ENCODE measurements at regions not wholly inside any gene's neighbourhood (a gene's known extent, or its start where the extent isn't known, plus 50 kb on each side); places are given as distances from the start of the nearest gene placed in this dataset.
A peak's percentile ranks its signal among the peaks of the same experiment; 100 is the strongest.

DNA sequence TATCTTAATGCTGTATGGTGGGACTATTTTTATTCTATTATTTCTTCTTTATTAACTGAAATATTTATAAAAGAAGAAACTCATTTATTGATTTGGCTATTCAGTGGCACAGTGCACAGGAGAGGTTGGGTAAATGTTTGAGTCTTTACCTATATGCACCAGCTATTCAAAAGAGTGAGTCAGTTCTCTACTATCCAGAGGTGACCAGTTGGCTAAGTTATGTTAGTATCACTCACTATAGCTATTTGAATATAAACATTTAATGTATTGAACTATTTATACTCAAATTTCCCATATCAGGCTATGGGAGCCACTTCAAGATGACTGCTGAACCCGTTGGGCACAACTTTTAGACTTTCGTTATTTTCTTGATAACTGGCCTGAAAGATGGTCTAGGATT lies 106.1 kb upstream of the VEGFC start:
- DNase-seq (ENCODE audit: low read depth in 2 of 2), result no peak

DNA sequence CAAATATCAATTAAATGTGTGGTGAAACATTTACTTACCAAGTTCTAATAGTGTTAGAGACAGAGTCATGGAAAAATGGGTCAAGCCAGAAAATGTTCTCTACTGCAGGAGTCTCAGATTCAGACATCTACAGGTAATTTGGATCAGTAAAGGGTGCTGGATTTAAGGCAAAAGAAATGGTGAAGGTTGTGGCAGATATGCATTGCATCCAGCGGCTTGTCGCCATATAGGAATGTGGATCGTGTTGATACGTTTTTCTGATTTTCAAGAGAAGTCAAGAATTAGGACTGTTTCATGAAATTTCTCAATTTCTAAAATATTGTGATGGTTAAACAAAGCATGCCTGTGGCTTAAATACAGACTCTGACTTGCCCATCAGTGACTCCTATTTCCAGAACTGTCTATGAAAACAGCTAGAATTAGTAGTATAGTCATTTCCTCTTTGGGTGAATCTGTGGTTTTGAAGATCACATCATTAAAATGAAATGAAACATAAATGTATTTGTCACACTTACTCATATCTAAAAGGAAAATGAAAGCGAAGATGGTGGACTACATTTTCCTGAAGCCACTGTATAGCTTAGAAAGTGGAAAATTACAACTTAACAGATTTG lies 110.1 kb upstream of the VEGFC start:
- peak; percentile 55 to 87 for DNase-seq (ENCODE audit: low read depth in 2 of 2)

DNA sequence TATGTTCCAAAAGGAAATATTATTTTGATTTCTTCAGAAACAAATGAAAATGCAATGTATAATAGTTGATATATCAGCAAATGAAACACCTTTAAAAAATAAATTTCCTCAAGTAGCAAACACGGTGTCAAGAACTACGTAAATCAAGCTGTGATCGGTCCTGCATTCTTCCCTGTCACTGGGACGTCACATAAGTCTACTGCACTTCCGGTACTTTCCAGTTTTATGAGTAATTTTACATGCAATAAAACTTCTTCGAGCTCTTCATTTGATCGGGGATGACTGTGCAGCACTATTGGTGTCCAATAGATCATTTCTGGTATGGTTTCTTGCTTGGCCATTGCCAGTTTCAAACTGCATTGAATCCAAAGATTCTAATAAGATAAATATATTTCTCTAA lies 114.0 kb upstream of the VEGFC start:
- no peak for DNase-seq (ENCODE audit: low read depth in 2 of 2)

DNA sequence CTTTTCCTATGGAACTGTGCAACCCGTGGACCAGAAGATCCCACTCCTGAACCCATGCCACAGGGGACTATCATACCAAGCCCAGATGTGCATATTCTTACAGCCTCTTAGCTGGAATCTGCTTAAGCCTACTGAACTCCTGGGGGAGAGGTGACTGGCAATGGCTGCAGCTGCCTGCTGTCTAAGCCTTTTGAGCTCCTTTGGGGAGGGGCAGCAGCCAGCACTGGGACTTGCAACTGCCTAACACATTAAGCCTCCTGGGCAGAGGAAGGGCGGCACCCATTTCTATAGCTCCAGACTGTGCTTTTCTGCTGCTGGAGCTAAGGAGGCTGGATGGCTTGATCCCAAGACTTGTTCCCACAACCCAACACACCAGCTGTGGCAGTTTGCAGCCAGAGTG lies 117.9 kb upstream of the VEGFC start:
- DNase-seq (ENCODE audit: low read depth in 2 of 2), result no peak

DNA sequence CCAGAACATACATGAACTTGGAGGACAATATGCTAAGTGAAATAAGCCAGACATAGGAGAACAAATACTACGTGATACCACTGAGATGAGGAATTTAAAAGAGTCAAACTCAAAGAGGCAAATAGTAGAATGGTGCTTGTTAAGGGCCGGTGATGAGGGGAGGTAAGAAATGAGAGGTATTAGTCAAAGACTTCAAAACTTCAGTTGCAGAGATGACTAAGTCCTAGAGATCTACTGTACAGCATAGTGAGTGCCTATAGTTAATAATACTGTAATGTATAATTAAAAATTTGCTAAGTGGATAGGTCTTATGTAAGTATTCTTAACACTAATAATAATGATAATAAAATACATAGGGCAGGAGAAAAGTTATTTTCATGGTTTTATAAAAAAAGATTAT lies 126.9 kb upstream of the VEGFC start:
- no peak for DNase-seq (ENCODE audit: low read depth in 2 of 2)

DNA sequence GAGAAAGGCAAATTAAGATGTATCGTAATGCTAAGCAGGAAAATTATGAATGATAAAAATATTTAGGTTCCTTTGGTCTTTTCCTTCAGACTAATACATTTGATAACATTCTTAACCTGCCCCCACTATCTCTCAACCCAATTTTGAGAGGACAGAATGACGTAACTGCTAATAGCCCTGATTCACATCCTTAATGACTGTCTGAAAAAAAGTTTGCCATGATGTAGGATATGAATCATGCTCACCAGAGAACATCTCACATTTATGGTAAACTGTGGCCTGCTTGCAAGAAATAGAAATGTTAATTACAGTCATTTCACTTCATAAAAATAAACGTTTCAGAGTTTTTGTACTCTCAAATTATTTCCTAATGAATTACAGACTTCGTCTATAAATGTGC lies 128.0 kb upstream of the VEGFC start:
- peak; percentile 82 to 93 for DNase-seq (ENCODE audit: low read depth in 2 of 2)

DNA sequence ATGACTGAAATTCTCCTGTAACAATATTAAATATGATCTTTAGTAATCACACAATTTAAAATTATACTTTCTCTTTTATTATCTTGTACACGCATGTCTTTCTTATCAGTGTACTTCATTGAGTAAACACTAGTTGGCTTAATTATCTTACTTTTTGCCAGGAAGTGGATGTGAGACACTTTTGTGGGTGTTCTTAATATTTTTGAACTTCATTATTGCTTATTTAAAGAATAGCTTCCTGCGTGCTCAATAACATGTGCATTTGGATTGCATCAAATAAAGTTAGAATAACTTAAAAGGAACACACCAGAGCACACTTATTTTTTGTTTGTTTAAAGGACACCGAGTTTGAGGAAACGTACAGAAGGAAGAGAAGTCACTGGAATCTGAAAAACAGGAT lies 128.5 kb upstream of the VEGFC start:
- peak in 1 of 2 donors; percentile 35 for DNase-seq (ENCODE audit: low read depth in 2 of 2)

DNA sequence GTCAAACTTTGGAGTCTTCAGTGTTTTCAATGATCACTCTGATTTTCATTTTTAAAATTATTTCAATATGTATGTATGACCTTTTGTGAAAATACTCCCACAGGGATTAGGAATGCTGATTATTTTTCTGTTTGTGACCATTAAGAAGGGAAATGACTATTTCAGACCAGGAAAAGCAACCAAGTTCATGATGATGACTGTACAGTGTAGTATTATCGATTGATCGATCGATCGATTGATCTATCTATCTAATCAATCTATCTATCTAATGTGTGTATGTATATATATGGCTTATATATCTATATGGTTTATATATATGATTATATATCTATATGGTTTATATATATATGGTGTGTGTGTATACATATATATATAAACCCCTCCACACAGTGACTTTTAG lies 131.5 kb upstream of the VEGFC start:
- DNase-seq (ENCODE audit: low read depth in 2 of 2), result no peak

DNA sequence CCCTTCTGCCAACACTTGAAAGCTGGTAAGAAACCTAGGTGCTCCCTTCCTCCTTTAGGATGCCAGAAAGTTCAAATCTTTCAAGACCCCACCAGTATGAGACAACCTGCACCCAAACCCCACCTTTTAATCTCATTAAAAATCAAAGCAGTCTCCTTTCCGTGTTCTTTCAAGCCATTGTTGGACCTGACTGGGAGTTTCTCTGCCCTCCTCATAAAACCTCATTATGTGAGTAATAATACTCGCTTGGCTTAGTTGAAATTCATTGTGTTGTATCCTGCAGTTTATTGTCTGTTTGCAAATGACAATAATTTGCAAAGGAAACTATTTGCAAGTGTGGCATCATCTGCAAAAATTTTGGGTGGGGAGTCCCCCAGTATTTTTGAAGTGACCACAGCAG lies 133.2 kb upstream of the VEGFC start:
- DNase-seq (ENCODE audit: low read depth in 2 of 2), result no peak

DNA sequence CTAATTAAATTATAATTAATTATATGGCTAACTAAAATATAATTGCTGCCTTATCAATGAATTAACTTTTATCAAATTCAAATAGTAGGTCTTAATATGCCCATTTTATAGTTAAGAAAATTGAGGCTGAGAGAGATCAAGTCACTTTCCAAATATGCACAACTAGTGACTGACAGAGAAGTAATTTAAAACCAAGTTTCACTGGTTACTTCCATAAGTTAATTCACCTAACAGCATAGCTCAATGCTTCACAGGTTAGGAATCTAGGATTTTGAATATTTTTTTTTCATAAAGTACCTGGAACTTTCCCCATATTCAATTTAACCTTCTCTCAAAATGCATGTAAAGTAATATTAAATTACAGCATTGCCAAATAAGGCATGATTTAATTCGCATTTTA lies 134.4 kb upstream of the VEGFC start:
- no peak for DNase-seq (ENCODE audit: low read depth in 2 of 2)

DNA sequence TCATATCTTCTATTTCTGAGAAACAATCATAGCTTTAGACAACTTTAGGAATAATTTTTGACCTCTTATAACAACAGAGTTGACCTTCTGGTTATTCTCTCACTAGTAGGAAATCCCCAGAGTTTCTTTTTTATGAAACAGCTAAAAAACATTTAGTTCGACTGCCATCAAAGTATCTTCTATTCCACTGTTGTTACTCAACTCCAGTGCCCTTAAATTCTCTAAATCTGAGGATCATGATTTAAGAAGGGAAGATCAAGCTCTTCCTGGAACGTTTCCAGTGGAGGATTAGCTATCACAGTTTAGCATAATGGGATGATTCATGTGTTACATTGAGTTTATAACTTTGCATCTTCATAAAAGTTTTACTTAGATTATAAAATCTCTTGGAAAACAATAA lies 134.9 kb upstream of the VEGFC start:
- peak in 1 of 2 donors; percentile 77 for DNase-seq (ENCODE audit: low read depth in 2 of 2)

DNA sequence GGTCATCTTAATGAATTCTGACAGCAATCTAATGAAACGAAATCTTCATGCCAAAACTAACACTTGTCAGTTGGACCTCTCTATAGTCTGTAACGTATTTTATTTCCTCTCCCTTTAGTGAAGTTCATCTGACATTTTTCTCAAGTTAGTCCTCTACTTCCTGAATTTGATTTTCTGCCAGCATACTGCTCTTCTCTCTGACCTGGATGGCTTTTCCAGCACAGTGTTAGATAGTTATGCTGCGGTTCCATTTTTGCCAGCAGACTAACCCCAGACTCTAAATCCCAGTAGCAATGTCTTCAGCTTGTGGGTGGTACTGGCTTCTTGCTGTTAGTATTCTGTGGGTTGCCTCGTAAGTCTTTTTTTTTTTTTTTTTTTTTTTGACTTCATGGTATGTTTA lies 146.7 kb upstream of the VEGFC start:
- DNase-seq (ENCODE audit: low read depth in 2 of 2), result peak; percentile 15 to 66

DNA sequence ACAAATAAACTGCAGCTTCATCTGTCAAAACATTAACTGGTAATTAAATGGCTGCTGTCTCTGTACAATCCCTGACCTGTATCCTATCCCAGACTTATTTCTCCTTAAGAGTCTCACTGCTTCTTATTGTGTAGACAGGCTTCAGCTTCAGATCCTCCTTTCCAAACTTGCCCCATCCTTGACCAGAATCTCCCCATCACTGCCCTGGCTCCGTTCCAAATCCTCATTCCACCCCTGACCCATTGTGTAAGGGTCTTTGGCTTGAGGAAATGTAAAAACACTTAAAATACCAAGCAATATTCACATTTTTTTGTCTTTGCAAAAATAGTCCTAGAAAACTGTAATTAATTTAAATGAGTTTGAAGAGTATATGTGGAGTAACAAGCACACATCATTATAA lies 152.6 kb upstream of the VEGFC start:
- DNase-seq (ENCODE audit: low read depth in 2 of 2), result no peak

DNA sequence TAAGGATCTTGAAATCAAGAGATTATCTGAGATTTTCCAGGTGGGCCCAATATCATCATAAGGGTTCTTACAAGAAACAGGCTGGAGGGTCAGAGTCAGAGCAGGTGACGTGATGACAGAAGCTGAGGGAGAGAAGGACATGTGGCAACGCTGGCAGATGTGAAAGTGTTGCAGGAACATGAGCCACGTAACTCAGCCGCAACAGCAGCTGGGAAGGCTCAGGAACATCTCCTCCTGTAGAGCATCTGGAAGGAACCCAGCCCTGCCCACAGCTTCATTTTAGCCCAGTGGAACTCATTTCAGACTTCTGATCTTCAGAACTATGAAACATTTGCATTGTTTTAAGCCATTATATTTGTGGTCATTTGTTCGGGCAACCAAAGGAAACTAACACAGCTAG lies 156.3 kb upstream of the VEGFC start:
- DNase-seq (ENCODE audit: low read depth in 2 of 2), result no peak

DNA sequence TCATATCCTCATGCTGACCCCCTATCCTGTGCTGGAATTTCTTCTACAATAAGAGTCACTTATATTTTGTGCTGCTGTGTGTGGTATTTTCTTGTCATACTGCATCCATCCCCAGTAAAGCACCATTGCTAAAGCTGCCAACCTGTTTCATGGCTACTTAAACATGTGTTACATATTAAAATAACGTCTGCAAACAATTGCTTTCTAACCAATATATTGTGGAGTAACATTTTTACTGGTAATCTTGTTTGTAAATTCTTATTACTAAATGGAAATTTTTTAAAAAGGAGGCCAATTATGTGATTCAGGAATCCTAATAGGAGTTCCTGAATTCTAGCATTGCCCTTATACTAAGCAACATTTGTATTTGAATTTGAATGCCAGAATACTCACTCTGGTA lies 160.3 kb upstream of the VEGFC start:
- DNase-seq (ENCODE audit: low read depth in 2 of 2), result no peak

DNA sequence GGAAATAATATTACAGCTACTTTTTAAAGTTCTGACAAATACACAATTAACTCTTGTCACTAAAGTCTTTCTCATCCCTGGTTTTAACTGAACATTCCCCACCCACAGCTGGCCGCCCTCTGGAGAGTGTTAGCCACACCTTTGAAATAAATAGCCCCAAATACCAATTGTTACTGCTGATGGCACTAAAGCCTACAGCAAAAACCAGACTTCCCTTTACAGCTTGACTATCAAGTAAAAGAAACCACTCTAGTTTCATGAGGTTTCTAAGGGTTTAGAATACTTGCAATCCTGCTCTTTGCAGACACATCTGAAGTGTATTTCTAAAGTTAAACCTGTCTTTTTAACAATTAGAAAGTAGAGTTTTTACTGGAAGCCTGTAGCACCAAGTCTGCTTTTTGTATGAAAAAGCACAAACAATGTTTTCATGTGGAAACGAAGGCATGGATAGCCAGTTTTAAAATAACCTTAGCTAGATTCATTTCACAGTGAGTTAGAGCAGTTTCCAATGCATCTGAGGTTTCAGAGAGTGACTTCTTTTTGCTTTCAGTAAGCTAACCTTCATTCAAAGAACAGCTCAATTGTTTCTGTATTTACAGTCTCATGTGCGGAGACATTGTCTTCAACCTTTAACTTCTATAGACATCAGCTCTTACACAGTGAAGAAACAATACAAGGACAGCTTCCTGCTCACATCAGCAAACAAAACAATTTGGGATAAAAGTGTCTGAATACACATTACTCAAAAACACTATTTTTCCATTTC lies 164.8 kb upstream of the VEGFC start:
- DNase-seq (ENCODE audit: low read depth in 2 of 2), result no peak

DNA sequence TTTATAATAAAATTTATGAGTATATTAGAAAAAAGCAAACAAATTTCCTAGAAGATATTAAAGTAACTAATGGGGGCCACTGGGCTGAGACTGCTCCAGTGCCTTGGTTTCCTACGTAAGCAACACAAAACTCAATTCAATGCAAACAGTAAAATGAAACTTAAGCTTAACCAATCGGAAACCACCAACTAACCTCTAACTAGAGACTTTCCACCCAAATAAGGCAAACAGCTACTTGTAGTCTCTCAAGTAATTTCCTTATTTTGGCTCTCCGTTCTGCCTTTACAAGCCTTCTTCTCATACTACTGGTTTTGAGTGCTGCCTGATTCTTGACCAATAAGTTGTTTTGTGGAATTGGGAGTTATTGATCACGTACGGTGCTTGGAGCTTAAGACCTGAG lies 167.3 kb upstream of the VEGFC start:
- no peak for DNase-seq (ENCODE audit: low read depth in 2 of 2)

DNA sequence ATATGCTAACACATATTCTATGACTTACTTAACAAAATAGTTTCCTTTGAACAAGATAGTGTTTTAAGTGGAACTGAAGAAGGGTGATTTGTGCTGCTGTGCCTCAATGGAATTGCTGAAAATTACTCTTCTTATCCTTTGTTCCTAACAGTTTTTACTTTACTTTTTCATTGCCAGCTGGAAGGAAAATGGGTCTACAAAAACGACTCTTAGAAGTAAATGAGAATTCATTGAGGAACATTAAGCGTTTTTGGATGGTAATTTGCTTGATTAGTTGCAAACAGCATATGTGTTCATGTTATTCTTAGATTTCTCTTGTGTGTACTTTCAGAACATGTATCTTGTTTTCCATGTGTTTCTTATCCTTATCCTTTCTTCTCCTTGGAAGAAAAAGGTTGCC lies 170.4 kb upstream of the VEGFC start:
- DNase-seq (ENCODE audit: low read depth in 2 of 2), result no peak

DNA sequence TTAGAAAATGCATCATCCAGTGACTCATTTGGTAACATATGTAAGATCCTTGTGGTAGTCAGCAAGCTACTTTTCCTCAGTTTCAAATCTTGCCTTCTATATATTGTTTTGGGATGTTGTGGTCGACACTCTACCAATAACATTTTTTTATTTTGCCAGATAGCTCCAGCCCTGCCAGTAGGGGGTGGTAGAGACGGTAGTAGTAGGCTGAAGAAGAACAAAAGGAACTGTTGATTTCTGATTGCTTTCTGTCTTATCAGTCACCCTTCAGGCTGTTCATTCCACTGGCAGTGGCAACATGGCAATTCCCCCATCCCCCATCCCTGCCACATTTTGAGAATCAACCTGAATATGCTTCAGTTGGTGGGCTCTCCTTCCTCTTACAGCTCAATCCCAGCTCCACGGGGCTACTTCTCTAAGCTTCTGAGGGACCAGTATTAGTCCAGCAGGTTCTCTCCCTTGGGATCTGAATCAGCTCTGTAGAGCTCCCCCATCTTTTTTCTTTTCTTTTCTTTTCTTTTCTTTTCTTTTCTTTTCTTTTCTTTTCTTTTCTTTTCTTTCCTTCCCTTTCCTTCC lies 171.5 kb upstream of the VEGFC start:
- DNase-seq (ENCODE audit: low read depth in 2 of 2), result peak in 1 of 2 donors; percentile 6

DNA sequence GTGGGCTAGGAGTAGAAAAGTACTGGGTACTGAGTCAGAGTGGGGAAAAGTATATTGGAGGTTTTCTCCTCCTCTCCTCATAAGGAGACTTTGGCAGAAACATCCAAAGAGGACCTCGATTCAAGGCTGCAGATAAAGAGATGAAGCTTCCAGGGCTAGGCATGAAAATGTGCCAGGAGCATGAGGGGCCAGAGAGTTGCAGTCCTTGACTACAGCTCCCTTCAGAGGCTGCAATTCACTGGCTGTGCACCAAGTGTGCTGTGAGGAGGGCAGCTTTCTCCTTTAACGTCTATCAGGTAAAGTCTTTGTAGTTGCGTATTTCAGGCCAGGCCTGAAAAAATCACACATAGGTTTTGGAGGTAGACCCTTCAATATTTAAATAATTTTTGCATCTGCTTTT lies 174.9 kb upstream of the VEGFC start:
- no peak for DNase-seq (ENCODE audit: low read depth in 2 of 2)

DNA sequence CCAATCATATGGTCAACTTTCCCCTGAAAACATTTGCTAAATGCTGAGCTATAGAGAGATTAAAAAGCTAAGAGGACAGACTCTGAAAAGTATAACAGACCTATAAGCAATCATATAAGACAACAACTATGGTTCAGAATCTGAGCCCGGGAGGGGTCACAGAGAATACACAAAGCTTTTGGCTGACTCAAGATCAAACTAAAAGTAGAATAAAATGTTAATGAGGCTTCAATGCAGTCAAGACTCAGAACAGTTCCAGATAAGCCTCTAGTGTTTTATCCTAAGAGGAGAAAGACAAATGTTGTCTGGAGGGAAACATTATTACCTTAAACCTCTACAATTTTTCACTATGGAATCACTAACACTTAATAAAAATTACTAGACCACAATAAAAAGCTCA lies 175.4 kb upstream of the VEGFC start:
- DNase-seq (ENCODE audit: low read depth in 2 of 2), result no peak

DNA sequence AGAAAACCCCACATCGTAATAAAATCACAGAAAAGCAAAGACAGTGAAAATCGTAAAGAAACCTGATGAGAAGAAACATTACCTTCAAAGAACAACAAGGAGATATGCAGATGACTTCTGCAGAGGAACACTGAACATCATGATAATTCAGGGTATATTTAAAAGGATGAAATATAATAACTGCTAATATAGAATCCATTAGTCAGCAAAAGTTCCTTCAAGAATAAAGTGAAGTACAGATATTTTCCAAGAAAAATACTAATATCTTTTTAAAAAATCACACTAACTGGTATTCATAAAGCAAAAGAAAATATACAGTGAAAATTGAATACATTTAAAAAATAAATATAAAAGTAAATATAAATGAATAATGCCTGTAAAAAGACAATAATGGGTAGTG lies 176.3 kb upstream of the VEGFC start:
- DNase-seq (ENCODE audit: low read depth in 2 of 2), result no peak

DNA sequence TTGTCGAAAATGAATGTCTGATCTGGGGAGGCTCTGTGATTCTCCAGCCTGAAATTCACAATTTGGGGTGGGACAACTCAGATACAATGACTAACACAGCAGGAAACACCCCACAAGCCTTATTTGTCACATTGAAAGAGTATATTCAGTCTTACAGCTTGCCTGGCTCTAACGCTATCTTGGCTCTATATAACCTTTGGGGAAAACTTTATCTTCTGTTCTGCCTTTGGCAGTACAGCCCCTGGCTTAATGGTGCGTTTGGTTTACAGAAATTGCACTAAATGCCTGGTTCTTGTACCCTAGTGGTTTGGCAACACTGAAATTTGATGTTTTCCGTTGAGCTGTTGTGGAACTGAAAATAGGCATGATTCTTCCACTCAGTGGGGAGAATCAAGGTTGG lies 178.1 kb upstream of the VEGFC start:
- no peak for DNase-seq (ENCODE audit: low read depth in 2 of 2)
